ENCODE measurements at regions not wholly inside any gene's neighbourhood (a gene's known extent, or its start where the extent isn't known, plus 50 kb on each side); places are given as distances from the start of the nearest gene placed in this dataset.
"Not testable (repeated sequence)": the region's sequence is repeated elsewhere in the genome, so short reads cannot be mapped to it uniquely, and the experiment has no call there.

DNA sequence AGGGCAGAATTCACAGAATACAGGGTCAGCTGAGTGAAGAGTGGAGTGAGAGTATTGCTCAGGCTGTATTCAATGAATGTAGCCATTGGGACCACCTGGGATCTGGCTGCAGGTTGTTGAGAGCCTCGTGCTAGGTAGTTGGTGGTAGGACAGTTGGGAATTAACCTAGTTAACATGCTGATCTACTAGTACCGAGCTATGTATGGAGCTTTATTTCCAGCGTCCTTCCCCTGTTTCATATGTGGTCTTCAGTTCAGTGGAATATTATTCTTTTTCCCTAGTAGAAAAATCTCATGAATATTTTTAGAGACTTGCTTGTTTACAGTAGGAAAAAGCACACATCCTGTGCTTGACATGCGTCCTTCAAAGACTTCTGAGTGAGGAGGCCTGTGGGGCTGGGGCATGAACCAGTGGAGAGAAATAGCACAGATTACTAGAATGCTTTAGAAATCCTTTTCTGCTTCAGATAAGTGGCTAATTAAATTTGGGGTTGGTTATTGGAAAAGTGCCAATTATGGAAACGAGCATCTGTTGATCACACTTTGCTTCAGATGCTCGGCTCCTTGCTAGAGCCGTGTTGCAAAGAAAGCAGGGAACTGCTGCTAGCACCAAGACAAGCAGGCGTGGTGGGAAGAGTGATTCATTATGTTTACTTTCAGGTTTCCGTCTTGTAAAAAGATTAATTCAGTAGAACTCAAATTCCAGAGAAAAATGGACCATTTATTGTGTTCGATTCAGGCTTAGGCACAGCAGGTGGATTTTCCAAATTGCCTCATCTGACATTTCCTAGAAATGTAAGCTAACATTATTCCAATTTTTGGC is 53.6 kb downstream of the ARF6 start:
- DNase-seq = no peak

DNA sequence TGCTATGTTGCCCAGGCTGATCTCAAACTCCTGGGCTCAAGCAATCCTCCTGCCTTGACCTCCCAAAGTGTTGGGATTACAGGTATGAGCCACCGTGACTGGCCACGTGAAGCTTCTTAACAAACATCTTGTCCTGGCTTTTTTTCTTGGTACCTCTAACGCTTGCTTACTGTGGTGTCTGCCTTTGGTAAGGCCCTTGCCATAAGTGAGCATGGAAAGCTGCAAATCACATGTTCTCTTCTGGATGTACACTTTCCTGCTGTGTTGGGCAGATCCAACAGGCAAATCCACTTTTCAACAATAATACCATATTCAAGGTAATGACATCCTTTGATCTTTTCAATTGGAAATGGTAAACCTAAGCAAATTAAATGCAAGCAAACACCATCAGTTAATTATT is 54.6 kb downstream of the ARF6 start:
- DNase-seq = no peak

DNA sequence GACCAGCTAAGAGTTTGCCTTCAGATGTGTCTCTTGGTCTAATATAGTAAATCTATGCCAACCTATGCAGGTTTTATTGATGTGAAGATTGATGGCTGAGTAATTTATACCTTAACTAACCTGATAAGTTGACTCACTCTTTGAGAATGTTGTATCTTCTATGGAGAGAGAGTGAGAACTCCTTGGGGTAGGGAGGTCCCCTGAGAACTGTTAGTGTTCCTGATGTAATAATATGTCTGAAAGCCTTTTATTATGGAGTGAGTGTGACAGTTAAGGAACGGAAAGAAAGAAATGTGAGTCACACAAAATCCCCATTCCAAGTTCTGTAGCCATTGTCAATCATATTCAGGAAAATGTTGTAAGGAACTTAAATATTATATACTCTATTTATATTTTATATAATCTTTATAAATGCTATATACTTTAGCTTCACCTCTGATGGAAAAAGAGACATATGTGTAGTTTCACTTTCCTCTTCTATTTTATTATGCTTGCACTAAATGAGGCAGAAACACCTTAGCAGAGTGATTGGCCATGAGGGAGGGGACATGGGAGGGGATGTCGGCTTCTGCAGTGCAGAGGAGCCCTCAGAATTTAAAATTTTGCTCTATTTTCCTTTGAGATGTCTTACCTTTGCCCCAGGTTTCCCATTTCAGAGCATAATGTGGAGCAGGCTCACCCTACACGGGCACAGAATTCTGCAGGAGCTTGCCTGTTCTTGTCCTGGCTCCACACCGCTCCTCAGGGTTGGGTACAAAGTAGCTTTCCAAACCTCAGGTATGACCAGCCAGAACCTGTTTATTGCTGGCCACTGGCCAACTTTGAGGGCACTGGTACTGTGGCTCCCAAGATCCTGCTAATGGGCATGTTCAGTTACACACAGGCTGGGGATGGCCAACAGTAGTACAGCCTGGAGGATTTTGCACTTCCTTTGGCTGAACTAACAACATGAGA is 57.7 kb downstream of the ARF6 start:
- DNase-seq = no peak

DNA sequence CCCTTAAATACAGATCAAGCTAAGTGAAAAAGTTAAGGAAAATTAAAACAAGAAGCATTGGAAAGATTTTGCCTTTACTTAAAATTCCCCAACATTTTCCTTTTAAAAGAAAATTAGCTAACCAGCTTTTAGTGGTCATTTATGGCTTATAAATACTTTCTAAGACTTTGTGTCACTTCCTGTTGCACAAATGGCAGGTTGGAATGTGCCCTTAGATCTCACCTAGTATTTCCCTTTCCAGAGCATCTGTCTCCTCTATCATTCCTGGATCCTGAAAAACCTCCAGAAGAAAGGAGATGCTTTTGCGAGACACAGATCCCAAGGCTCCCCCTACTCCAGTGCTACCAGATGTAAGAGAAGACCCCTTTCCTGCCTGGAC is 58.3 kb downstream of the ARF6 start:
- DNase-seq = no peak

DNA sequence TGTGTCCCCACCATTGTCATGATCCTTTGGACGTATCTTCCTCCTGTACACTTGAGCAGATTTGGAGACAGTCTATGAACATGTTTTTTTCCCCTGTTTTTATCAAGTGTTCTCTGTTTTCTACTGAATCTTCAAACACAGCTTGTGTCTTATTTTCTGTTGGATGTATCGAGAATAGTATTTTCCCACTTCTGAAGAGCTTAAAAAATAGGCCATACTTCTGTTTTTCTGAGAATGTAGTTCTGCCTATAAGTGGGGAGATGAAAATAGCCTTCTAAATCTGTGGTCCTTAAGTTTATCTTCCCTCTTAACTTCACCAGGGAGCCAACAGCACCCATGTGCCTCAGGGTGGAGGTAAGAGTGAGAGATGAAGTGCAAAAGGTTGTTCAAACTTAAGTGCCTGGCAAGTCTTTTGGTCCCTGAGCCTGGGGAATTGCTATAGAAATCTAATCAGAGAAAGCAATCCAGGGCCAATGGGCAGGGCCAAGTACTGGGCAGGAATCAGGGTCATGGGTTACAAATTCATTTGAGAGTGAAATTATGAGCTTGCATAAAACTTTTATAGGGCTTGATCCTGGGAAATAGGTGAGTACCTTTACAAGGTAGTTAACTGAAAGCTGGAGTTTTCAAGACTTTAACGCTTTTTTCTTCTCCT is 58.9 kb downstream of the ARF6 start:
- no peak for DNase-seq

DNA sequence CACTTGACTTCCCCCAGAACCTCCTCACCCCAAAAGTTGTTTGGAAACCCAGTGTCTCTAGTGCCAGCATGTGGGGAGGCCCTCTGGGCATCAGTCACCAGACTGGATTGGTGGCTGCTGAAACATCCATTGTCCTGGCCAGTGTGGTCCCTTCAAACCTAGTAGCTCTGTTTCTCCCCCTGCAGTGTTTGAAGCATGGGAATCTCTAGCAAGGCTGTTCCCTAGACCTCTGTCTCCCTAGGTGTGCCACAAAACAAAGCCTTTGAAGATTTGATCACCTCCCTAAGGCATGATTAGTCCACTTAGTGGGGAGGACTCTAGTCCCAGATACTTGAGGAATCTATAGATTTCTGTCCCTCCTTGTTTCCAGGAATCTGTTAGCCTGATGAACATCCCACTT is 60.3 kb downstream of the ARF6 start:
- no peak for DNase-seq

DNA sequence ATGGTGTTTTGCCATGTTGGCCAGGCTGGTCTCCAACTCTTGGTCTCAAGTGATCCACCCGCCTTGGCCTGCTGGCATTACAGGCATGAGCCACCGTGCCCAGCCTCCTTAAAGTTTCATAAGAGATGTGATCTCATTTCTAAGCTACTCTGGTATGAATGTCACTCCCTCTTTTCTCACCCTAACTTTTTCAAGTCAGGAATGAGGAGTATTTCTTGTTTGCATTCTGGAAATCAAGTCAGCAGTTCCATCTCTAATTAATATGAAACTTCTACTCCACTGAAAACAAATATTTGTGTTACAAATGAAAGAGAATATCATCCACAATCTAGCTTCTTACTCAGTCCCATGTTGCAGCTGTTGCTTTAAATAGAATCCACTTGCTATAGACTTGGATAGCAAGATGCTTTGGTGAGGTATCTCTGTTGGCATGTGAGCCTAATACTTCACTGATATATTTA is 61.3 kb downstream of the ARF6 start:
- no peak for DNase-seq

DNA sequence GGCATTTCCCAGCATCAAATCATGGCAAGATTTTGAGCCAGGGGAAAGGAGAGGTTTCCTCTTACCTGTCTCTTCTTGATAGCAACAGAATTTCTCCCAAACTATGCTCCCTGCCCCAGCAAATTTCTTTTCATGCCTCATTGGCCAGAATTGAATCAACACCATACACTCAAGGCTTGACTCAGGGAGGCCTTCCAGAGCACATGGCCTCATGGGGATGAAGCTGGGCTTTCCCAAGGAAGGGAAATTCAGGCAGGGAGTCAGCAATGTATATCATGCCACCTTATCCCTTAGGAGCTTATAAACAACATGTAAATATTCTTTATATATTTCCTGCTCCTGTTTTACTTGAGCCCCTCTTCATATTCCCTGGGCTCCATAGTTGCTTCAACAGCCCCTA is 62.1 kb downstream of the ARF6 start:
- no peak for DNase-seq

DNA sequence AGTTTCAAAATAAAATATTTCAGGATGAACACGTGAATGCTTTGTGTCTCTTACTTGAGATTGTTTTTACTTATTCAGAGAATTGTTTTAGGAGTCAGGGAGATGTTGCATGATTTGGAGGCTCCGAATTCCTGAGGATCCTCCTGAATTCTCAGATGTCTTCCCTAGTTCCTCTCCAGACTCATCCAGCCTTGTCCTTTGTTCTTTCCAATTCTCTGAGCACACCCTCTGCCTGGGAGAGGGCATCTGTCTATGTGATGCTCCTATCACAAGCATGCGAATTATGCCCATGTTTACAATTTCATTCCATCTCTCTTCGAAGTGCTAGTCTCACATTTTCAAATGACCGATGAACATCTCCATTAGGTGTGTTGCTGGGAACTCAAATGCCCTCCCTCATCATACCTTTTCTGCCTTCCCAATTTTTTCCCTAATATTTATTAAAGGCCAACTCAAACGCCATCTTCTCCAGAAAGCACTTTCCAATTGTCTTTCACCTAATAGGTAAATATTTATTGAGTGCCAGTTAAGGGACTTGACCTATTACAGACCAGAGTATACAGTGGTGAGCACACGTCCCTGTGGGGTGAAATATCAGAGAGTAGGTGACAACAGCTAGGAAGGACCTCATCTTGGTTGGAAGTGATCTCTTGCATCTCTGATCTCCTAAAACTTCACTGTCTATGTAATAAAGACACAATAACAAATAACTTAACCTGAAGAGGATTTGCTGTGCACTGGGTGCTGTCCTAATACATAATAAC is 64.4 kb downstream of the ARF6 start:
- no peak for DNase-seq

DNA sequence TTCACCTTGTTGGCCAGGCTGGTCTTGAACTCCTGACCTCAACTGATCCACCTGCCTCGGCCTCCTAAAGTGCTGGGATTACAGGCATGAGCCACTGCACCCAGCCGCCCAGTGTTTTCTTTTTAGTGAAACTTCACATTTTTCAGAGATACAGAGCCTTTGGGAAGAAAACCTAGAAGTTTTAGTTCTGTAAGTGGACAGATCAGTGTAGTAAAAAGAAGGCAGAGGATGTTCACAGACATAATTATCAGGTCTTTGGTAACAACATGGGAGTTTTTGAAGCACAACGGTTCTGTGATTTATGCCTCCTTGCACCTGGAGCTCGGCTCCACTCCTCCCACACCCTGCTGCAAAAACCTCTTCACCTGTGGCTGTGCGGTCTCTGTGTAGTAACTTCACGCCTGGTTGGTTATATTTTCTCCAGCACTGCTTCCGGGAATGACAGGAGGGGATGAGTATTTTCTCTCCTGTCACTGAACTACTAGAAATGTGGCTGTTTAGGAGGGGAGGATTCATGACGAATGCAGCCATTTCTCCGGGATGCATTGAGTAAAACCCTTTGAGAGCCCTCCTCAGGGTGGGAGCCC is 67.0 kb downstream of the ARF6 start:
- no peak for DNase-seq

DNA sequence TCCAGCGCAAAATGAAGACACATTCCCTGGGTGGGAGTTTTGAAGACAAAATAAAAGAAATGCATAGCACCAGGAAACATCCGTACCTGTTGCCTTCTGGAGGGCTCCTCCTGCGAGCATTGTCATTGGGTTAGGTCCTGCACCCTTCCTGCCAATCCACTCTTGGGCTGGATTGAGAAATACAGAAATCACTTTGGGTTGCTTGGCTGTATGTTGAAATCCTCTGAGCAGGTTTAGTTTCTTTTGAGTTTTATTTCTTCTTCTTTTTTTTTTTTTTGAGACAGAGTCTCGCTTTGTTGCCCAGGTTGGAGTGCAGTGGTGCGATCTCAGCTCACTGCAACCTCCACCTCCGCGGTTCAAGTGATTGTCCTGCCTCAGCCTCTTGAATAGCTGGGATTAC is 67.6 kb downstream of the ARF6 start:
- DNase-seq = no peak

DNA sequence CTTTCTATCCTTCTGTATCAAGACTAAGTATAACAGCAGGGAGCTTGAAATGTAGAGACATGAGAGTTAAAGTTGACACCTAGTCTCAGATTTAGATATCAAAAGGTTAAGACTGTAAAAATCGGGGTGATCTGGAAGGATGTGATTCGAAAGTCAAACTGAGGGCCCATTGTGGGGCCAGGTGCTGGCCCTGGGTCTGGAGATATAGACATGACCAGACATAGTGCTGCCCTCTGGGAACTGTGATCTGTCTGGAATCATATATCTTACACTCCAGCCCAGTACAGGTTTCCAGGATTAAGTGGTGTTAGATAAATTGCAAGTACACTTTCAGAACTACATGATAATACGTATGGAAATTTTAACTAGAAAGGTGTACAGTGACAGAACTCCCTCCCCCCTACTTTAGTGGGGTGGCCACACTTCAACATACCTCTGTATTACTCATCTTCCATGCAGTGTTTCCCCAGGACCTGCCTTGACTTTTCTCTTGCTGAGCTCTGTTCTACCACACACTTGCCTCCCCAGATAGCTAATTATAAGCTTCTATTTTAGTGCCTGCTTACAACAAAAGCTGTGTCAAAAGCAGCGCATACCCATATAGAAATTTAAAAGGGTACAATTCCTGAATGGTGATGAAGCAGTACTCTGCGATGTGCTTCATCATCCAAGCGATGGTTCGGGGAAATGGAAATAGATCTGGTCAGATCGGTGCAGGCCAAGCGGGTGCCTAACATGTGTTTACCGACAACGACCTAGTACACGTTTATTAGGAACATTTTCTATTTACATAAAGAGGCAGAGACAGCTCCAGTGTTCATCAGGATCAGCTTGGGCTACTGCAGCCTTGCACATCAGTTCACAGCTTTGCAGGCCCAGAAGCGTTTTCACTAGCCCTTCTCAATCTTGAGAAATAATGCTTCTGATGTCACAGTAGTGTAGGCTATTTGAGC is 68.7 kb downstream of the ARF6 start:
- DNase-seq = no peak

DNA sequence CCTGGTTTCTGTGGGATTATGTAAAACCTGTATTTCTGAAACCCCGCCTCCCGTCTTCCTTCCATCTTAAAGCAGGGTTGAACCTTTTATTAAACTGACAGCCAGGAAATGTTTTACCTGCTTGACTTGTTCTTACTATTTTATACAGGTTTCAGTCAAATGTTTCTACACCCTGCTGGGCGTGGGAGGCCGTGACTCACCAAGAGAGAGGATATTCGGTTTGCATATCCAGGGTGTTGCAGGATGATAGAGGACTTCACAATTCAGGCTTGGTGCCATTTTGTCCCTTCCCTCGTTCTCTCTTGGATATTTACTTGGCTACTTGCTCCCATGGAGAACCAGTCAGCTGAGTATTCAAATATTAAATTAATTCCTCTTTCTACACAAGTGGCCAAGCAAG is 69.7 kb downstream of the ARF6 start:
- DNase-seq = no peak

DNA sequence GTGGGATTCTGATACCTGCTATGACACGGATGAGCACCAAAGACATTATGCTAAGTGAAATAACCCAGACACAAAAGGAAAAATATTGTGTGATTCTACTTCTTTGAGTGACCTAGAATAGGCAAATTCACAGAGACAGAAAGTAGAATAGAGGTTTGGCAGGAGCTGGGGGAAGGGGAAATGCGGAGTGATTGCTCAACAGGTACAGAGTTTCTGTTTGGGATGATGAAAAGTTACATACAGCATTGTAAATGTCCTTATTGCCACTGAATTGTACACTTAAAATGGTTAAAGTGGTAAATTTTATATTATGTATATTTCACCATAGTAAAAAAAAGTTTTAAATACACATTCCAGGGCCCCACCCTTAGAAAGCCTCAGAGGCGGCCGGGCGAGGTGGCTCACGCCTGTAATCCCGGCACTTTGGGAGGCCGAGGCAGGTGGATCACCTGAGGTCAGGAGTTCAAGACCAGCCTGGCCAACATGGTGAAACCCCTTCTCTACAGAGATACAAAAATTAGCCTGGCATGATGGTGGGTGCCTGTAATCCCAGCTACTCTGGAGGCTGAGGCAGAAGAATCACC is 72.3 kb downstream of the ARF6 start:
- not testable (repeated sequence) for DNase-seq

DNA sequence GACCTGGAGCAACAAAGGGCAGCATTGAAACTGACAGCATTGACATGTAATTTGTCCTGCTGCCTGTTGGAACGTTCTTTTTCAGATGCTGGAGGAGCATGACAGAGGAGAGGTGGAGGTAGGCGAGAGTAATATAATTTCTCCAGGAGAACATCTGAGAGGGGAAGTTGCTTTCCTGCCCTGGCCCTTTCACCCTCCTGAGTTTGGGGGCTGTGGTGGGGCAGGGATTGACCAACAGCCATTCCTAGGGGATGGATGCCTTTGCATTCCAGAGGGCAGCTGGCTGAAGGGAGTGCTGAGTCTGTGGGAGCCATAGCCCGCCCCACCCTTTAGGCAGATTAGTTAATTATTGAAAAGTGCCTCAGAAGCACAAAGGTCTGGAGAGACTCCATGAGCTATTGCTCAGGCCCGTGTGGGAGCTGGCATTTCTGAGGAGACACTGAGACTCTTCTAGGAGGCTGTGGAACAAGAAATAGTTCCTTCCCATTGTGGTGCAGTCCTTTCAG is 73.5 kb downstream of the ARF6 start:
- DNase-seq = no peak

DNA sequence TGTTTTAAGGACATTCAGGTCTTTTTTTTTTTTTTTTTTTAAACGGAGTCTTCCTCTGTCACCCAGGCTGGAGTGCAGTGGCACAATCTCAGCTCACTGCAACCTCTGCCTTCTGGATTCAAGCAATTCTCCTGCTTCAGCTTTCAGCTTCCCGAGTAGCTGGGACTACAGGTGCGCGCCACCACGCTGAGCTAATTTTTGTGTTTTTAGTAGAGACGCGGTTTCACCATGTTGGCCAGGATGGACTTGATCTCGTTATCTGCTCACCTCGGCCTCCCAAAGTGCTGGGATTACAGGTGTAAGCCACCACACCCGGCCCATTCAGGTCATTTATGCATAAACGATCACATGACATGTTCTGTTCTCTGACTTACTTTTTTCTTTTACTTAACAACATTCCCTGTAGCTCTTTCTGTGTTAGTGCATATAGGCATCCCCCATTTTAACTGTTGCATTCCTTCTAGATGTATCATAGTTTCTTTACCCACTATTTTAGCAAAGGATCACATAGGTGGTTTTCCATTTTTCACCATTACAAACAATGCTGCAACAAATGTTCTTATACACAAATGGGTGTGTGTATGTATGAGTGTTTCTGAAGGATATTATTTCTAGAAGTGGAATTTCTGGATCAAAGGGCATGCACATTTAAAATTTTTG is 74.2 kb downstream of the ARF6 start:
- no peak for DNase-seq

DNA sequence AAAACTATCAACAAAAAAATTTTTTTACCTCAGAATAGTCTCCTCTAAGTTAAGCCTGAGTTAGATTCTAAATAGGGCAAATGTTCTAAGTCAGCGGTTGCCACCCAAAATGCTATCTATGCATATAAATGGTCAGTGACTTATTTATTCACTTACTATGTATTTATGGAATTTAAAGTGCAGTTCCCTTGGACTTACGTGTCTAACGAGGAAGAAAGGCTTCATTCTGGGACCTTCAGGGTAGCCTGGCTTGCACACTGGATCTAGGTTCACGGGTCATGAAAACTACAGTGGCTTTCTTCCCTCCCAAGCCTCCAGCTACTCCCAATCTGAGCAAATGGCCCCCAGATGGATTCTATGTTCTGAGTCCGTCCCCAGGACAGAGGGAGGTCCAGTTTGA is 77.1 kb downstream of the ARF6 start:
- no peak for DNase-seq

DNA sequence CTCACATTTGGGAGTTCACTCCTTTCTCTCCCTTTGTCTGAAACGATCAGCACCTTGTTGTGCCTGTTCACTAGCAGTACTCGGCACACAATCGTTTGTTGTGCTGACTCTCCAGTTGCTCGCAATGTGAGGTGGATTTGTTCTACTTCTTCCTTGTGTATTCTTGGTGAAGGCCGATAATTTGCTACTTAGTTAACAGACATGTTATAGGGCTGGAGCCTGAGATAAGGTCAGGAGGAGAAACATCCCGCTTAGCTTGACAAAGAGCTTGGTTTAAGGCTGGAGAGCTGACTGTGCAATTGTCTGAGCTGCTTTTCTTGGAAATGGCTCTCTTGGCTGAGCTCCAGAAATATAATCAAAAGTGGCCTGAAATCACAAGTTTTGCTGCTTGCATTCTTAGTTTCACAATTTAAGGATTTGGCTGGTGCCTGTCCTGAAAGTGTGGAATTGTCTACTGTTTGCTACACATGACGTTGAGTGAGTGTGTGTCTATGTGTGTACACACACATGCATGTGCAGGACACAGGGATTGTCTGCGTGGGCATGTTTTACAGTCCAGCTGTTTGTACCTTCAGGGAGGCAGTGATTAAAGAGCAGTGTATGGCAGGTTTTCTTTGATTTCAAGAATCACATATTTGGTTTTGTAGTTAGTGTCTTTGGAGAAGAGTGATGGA is 77.7 kb downstream of the ARF6 start:
- DNase-seq = no peak
